A549 (cell line): ENCODE measurements at regions not wholly inside any gene's neighbourhood (a gene's known extent, or its start where the extent isn't known, plus 50 kb on each side); places are given as distances from the start of the nearest gene placed in this dataset.

ENCODE experiments used
- CBX8 ChIP-seq: fragments of 200-600 bp; sonication (generic); IDR thresholded peaks from 2 replicates; pipeline ENCODE4 v1.6.1; 2016
- CEBPB ChIP-seq, 2 experiments: fragments of >200 bp in 1 of 2; sonication (Bioruptor Twin) in 1 of 2; formaldehyde crosslinking in 1 of 2; IDR thresholded peaks; 2 replicates each; pipeline ENCODE4 v1.6.1; 2012 to 2016
- CTCF ChIP-seq: fragments of >200 bp; sonication (Bioruptor Twin); formaldehyde crosslinking; IDR thresholded peaks from 3 replicates; pipeline ENCODE4 v1.5.1; 2016
- ELK1 ChIP-seq: fragments of 150-350 bp; IDR thresholded peaks from 2 replicates; pipeline ENCODE4 v1.6.1; 2014; ENCODE audit warnings: low read depth, mild to moderate bottlenecking, low read length
- EP300 ChIP-seq, 2 experiments: fragments of >200 bp; sonication (Bioruptor Twin); formaldehyde crosslinking; IDR thresholded peaks; 2 replicates in 1 of 2; 3 replicates in 1 of 2; pipeline ENCODE4 v1.6.1; 2016 to 2017
- HOXB13 ChIP-seq: fragments of 250-450 bp; sonication (Bioruptor Pico); IDR thresholded peaks from 2 replicates; pipeline ENCODE4 v1.5.0; 2020; ENCODE audit warnings: low read depth, mild to moderate bottlenecking, moderate library complexity
- KDM5A ChIP-seq: fragments of 200-600 bp; sonication (generic); IDR thresholded peaks from 2 replicates; pipeline ENCODE4 v1.6.1; 2016; ENCODE audit warnings: antibody characterized with exemption, mild to moderate bottlenecking
- MAFK ChIP-seq: fragments of 450-650 bp; IDR thresholded peaks from 2 replicates; pipeline ENCODE4 v1.6.1; 2014; ENCODE audit not compliant: partially characterized antibody
- POLR2A ChIP-seq: IDR thresholded peaks from 2 replicates; pipeline ENCODE4 v1.6.1; 2012; ENCODE audit warnings: mild to moderate bottlenecking, low read length
- RAD21 ChIP-seq, 2 experiments: fragments of >200 bp in 1 of 2; sonication (Bioruptor Twin) in 1 of 2; formaldehyde crosslinking in 1 of 2; IDR thresholded peaks in 1 of 2; conservative IDR thresholded peaks in 1 of 2; 2 replicates in 1 of 2; 3 replicates in 1 of 2; pipeline ENCODE4 v1.6.1; 2012 to 2018; ENCODE audit warnings: inconsistent platforms in 1 of 2
- REST ChIP-seq: fragments of 200-600 bp; sonication (generic); IDR thresholded peaks from 2 replicates; pipeline ENCODE4 v1.6.1; 2016; ENCODE audit warnings: antibody characterized with exemption, mild to moderate bottlenecking, moderate library complexity
- SMC3 ChIP-seq: fragments of >200 bp; sonication (Bioruptor Twin); formaldehyde crosslinking; IDR thresholded peaks from 3 replicates; pipeline ENCODE4 v1.6.1; 2018; ENCODE audit warnings: inconsistent platforms
- TFCP2L1 ChIP-seq: fragments of 250-450 bp; sonication (Bioruptor Pico); IDR thresholded peaks from 2 replicates; pipeline ENCODE4 v1.5.0; 2021; ENCODE audit warnings: mild to moderate bottlenecking
- ZFP36 ChIP-seq: fragments of 450-650 bp; IDR thresholded peaks from 2 replicates; pipeline ENCODE4 v1.6.1; 2014; ENCODE audit warnings: borderline replicate concordance; ENCODE audit not compliant: partially characterized antibody

GRCh38 chr6:140940251-140940925 is 1192.3 kb upstream of the GJE1 start:
- TF ChIP-seq CTCF (no peak), POLR2A (no peak), CBX8 (no peak), KDM5A (no peak), REST (no peak), SMC3 (no peak), HOXB13 (CRISPR knock-in tag) (no peak), EP300 (IDR thresholded peaks at IDR 0.05) (no peak), RAD21 (conservative IDR thresholded peaks at IDR 0.05 in 1 of 2, IDR thresholded peaks at IDR 0.05 in 1 of 2) (no peak), CEBPB (IDR thresholded peaks at IDR 0.05) (no peak), ZFP36 (no peak), MAFK (no peak), ELK1 (no peak), TFCP2L1 (CRISPR knock-in tag) (no peak)
